Bronchial epithelial cell (primary cell): ENCODE measurements at regions not wholly inside any gene's neighbourhood (a gene's known extent, or its start where the extent isn't known, plus 50 kb on each side); places are given as distances from the start of the nearest gene placed in this dataset.

ENCODE experiments used
- DNase-seq: peaks from one replicate; pipeline ENCODE4 v3.0.0-alpha.2; 2010; ENCODE audit warnings: low read depth
- FAIRE-seq: peaks from 2 replicates; lab custom pipeline; 2011; peaks lifted over from hg19 to GRCh38; lab: Jason Lieb, UNC
- H3K27me3 ChIP-seq: 2 replicates; pipeline ENCODE4 v1.5.1; 2011; ENCODE audit warnings: low read length; ENCODE audit not compliant: control insufficient read depth, insufficient read depth
- H3K36me3 ChIP-seq: 2 replicates; pipeline ENCODE4 v1.5.1; 2011; ENCODE audit warnings: low read length; ENCODE audit not compliant: control insufficient read depth, insufficient read depth
- H3K4me3 ChIP-seq: 2 replicates; pipeline ENCODE4 v1.5.1; 2011; ENCODE audit warnings: mild to moderate bottlenecking, low read depth, low read length, control low read depth
- CTCF ChIP-seq: IDR thresholded peaks from 2 replicates; pipeline ENCODE4 v1.5.1; 2011; ENCODE audit warnings: mild to moderate bottlenecking, moderate library complexity, low read length, control low read depth, inconsistent platforms; ENCODE audit not compliant: insufficient read depth, severe bottlenecking

- FAIRE-seq (no peak), DNase-seq (no peak)
- no peaks in the 10 kb centered on the region for H3K27me3 ChIP-seq
- no peak overlapping the region for H3K4me3 ChIP-seq
- no peaks in the 10 kb centered on the region for H3K36me3 ChIP-seq
- no peak for TF ChIP-seq CTCF
Measured at GRCh38 chr10:32120147-32120546, 63.9 kb upstream of the KIF5B start.

- no peak for DNase-seq
Measured at GRCh38 chr10:32114508-32114907, 58.3 kb upstream of the KIF5B start.

GRCh38 chr10:32112055-32112454, 55.8 kb upstream of the KIF5B start:
- FAIRE-seq = no peak
- Histone ChIP-seq H3K4me3 (no peak overlapping the region), H3K27me3 (no peaks in the 10 kb centered on the region), H3K36me3 (no peaks in the 10 kb centered on the region)
- DNase-seq = peak; percentile 67
- no peak for TF ChIP-seq CTCF

More at GRCh38 chr10:32114508-32114907, 58.3 kb upstream of the KIF5B start:
- TF ChIP-seq CTCF = no peak
- Histone ChIP-seq H3K27me3 (no peaks in the 10 kb centered on the region), H3K36me3 (no peaks in the 10 kb centered on the region), H3K4me3 (no peak overlapping the region)
- FAIRE-seq = no peak

- FAIRE-seq (no peak), DNase-seq (no peak)
- H3K36me3 ChIP-seq = no peaks in the 10 kb centered on the region
- H3K27me3 ChIP-seq = no peaks in the 10 kb centered on the region
- no peak for TF ChIP-seq CTCF
- no peak overlapping the region for H3K4me3 ChIP-seq
Measured at GRCh38 chr10:32111585-32111984, 55.4 kb upstream of the KIF5B start.

GRCh38 chr10:32110790-32111189, 54.6 kb upstream of the KIF5B start:
- TF ChIP-seq CTCF = no peak
- no peak overlapping the region for H3K4me3 ChIP-seq
- DNase-seq (no peak), FAIRE-seq (no peak)
- no peaks in the 10 kb centered on the region for H3K27me3 ChIP-seq
- no peaks in the 10 kb centered on the region for H3K36me3 ChIP-seq

GRCh38 chr10:32109603-32110002, 53.4 kb upstream of the KIF5B start:
- Histone ChIP-seq H3K4me3 (no peak overlapping the region), H3K36me3 (no peaks in the 10 kb centered on the region), H3K27me3 (no peaks in the 10 kb centered on the region)
- no peak for TF ChIP-seq CTCF
- no peak for FAIRE-seq
- DNase-seq = no peak
